ENCODE measurements at regions not wholly inside any gene's neighbourhood (a gene's known extent, or its start where the extent isn't known, plus 50 kb on each side); places are given as distances from the start of the nearest gene placed in this dataset.

DNA sequence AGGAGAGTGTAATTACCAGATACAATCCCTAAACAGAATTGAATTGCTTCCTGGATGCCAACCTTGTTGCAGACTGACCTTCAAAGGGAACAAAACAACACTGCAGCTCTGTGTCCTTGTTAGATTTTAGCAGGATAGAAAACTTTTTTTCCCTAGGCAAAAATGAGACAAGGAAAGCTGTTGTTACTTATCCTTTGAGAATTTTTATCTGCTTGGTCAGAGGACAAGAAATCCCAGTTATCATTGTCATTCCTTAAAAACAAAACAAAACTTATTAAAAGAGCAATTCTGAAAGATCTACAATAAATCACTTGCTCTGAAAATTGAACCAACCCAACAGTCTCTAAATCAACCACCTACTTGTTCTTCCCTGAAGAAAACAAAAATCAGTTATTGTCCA, 652.6 kb downstream of the REEP3 start:
- no peak for DNase-seq (ENCODE audit: low spot score)
- H3K79me1 ChIP-seq (ENCODE audit: low read depth, low read length), result no peaks in the 10 kb centered on the region

GRCh38 chr10:64174666-64175255, 653.6 kb downstream of the REEP3 start:
- no peak overlapping the region for H2BK12ac ChIP-seq (ENCODE audit: low read length)
- no peak overlapping the region for H2BK15ac ChIP-seq (ENCODE audit: low read length)
- H3K23ac ChIP-seq (ENCODE audit: low read depth, low read length, poor library complexity), result no peak overlapping the region
- no peak overlapping the region for H2BK5ac ChIP-seq (ENCODE audit: low read length)
- no peak overlapping the region for H4K91ac ChIP-seq (ENCODE audit: low read depth, low read length, poor library complexity)
- no peak overlapping the region for H3K4me3 ChIP-seq (ENCODE audit: low read length in 2 of 2)
- no peak overlapping the region for H3K14ac ChIP-seq (ENCODE audit: low read length)
- H3K27ac ChIP-seq (replicated peaks; ENCODE audit: low read length), result no peak overlapping the region
- H3K18ac ChIP-seq (ENCODE audit: low read length), result no peak overlapping the region
- no peak overlapping the region for H2BK120ac ChIP-seq (ENCODE audit: low read depth, low read length)
- H3K9ac ChIP-seq (ENCODE audit: low read depth, low read length, poor library complexity), result no peak overlapping the region
- H2AK5ac ChIP-seq (ENCODE audit: low read depth, low read length), result no peak overlapping the region
- no peaks in the 10 kb centered on the region for H3K36me3 ChIP-seq (replicated peaks in 1 of 2; ENCODE audit: control insufficient read depth in 2 of 2, insufficient read depth in 2 of 2, low read length in 2 of 2)
- no peak overlapping the region for H2AFZ ChIP-seq (ENCODE audit: low read length)
- H3K27me3 ChIP-seq (ENCODE audit: control insufficient read depth in 3 of 3, insufficient read depth in 3 of 3, low read depth in 1 of 3, low read length in 3 of 3), result no peaks in the 10 kb centered on the region
- DNase-seq (ENCODE audit: low spot score), result no peak
- H3K4me1 ChIP-seq (ENCODE audit: control insufficient read depth in 2 of 2, insufficient read depth in 1 of 2, low read depth in 1 of 2, low read length in 2 of 2), result no peaks in the 10 kb centered on the region
- 100% methylated on average over 5 of the region's 9 CpGs for WGBS, 2 donors (ENCODE audit: extremely low coverage in 2 of 2, insufficient read length in 2 of 2, insufficient replicate concordance in 1 of 2)
- no peaks in the 10 kb centered on the region for H3K79me1 ChIP-seq (ENCODE audit: low read depth, low read length)
- H3K4me2 ChIP-seq (ENCODE audit: insufficient read depth, low read length, poor library complexity, severe bottlenecking), result no peak overlapping the region
- H3K9me3 ChIP-seq (replicated peaks in 1 of 2; ENCODE audit: control insufficient read depth in 2 of 2, insufficient read depth in 1 of 2, low read depth in 1 of 2, low read length in 2 of 2), result no peaks in the 10 kb centered on the region
- no peak overlapping the region for H4K8ac ChIP-seq (ENCODE audit: low read depth, low read length)
- no peak overlapping the region for H3K4ac ChIP-seq (ENCODE audit: low read length)

More for the DNA sequence above, 652.6 kb downstream of the REEP3 start:
- no peak overlapping the region for H3K4me3 ChIP-seq (ENCODE audit: low read length in 2 of 2)
- H3K9ac ChIP-seq (ENCODE audit: low read depth, low read length, poor library complexity), result no peak overlapping the region
- H2BK12ac ChIP-seq (ENCODE audit: low read length), result no peak overlapping the region
- H3K4me1 ChIP-seq (ENCODE audit: control insufficient read depth in 2 of 2, insufficient read depth in 1 of 2, low read depth in 1 of 2, low read length in 2 of 2), result no peaks in the 10 kb centered on the region
- no peak overlapping the region for H3K4ac ChIP-seq (ENCODE audit: low read length)
- no peak overlapping the region for H3K14ac ChIP-seq (ENCODE audit: low read length)
- no peak overlapping the region for H2BK15ac ChIP-seq (ENCODE audit: low read length)
- H3K9me3 ChIP-seq (replicated peaks in 1 of 2; ENCODE audit: control insufficient read depth in 2 of 2, insufficient read depth in 1 of 2, low read depth in 1 of 2, low read length in 2 of 2), result no peaks in the 10 kb centered on the region
- H2BK5ac ChIP-seq (ENCODE audit: low read length), result no peak overlapping the region
- no peak overlapping the region for H2AFZ ChIP-seq (ENCODE audit: low read length)
- H4K91ac ChIP-seq (ENCODE audit: low read depth, low read length, poor library complexity), result no peak overlapping the region
- no peak overlapping the region for H3K4me2 ChIP-seq (ENCODE audit: insufficient read depth, low read length, poor library complexity, severe bottlenecking)
- H2AK5ac ChIP-seq (ENCODE audit: low read depth, low read length), result no peak overlapping the region
- no peak overlapping the region for H3K23ac ChIP-seq (ENCODE audit: low read depth, low read length, poor library complexity)
- H3K27me3 ChIP-seq (ENCODE audit: control insufficient read depth in 3 of 3, insufficient read depth in 3 of 3, low read depth in 1 of 3, low read length in 3 of 3), result no peaks in the 10 kb centered on the region
- no peaks in the 10 kb centered on the region for H3K36me3 ChIP-seq (replicated peaks in 1 of 2; ENCODE audit: control insufficient read depth in 2 of 2, insufficient read depth in 2 of 2, low read length in 2 of 2)
- no peak overlapping the region for H2BK120ac ChIP-seq (ENCODE audit: low read depth, low read length)
- H3K27ac ChIP-seq (replicated peaks; ENCODE audit: low read length), result no peak overlapping the region
- H3K18ac ChIP-seq (ENCODE audit: low read length), result no peak overlapping the region
- H4K8ac ChIP-seq (ENCODE audit: low read depth, low read length), result no peak overlapping the region

DNA sequence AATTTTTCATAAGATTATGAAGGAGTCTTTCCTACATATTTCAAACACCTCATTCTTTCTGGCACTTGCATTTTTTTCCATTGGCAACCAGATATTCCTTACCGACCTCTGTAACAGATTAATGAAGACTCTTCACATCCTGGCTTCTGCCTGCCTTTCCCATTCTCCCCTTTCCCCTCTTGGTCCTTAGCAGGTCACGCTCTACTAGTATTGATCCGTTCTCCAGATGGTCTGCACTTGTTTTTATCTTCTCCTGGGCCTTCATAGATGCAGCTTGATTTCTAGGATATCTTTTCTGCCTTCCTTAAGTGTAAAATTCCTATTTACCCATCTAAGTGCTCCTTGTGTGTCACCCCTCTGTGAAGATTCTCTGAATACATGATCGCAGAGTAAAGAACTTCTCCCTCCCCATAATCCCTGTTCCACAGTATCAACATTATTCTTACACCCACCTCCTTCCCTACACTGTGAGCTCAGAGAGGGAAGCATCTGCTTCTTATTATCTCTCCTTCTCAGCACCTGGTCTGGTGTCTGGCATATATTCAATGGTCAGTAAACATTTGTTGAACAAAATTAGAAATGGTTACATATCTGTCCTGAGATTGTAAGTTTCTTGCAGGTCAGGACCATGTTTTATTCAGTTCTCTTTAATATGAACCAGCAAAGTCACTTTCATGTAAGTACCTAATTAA, 654.2 kb downstream of the REEP3 start:
- Histone ChIP-seq H3K79me1 (ENCODE audit: low read depth, low read length) (no peaks in the 10 kb centered on the region), H3K4me1 (ENCODE audit: control insufficient read depth in 2 of 2, insufficient read depth in 1 of 2, low read depth in 1 of 2, low read length in 2 of 2) (no peaks in the 10 kb centered on the region), H3K9me3 (replicated peaks in 1 of 2; ENCODE audit: control insufficient read depth in 2 of 2, insufficient read depth in 1 of 2, low read depth in 1 of 2, low read length in 2 of 2) (no peaks in the 10 kb centered on the region), H3K4me2 (ENCODE audit: insufficient read depth, low read length, poor library complexity, severe bottlenecking) (no peak overlapping the region), H2BK5ac (ENCODE audit: low read length) (no peak overlapping the region), H3K4me3 (ENCODE audit: low read length in 2 of 2) (no peak overlapping the region), H2AK5ac (ENCODE audit: low read depth, low read length) (no peak overlapping the region), H3K27ac (replicated peaks; ENCODE audit: low read length) (no peak overlapping the region), H3K9ac (ENCODE audit: low read depth, low read length, poor library complexity) (no peak overlapping the region), H3K4ac (ENCODE audit: low read length) (no peak overlapping the region), H3K14ac (ENCODE audit: low read length) (no peak overlapping the region), H4K8ac (ENCODE audit: low read depth, low read length) (no peak overlapping the region), H2AFZ (ENCODE audit: low read length) (no peak overlapping the region), H2BK120ac (ENCODE audit: low read depth, low read length) (no peak overlapping the region), H3K27me3 (ENCODE audit: control insufficient read depth in 3 of 3, insufficient read depth in 3 of 3, low read depth in 1 of 3, low read length in 3 of 3) (no peaks in the 10 kb centered on the region), H3K23ac (ENCODE audit: low read depth, low read length, poor library complexity) (no peak overlapping the region), H3K36me3 (replicated peaks in 1 of 2; ENCODE audit: control insufficient read depth in 2 of 2, insufficient read depth in 2 of 2, low read length in 2 of 2) (no peaks in the 10 kb centered on the region), H3K18ac (ENCODE audit: low read length) (no peak overlapping the region), H2BK12ac (ENCODE audit: low read length) (no peak overlapping the region), H2BK15ac (ENCODE audit: low read length) (no peak overlapping the region), H4K91ac (ENCODE audit: low read depth, low read length, poor library complexity) (no peak overlapping the region)
- DNase-seq (ENCODE audit: low spot score), result no peak
- WGBS, 2 donors (ENCODE audit: extremely low coverage in 2 of 2, insufficient read length in 2 of 2, insufficient replicate concordance in 1 of 2), result no CpG with 5 or more reads among the region's 4 CpGs

- DNase-seq (ENCODE audit: low spot score), result no peak
These were observed 661.5 kb downstream of the REEP3 start for GRCh38 chr10:64182671-64183070.

More at GRCh38 chr10:64182671-64183070, 661.5 kb downstream of the REEP3 start:
- no peak overlapping the region for H3K4ac ChIP-seq (ENCODE audit: low read length)
- no peaks in the 10 kb centered on the region for H3K9me3 ChIP-seq (replicated peaks in 1 of 2; ENCODE audit: control insufficient read depth in 2 of 2, insufficient read depth in 1 of 2, low read depth in 1 of 2, low read length in 2 of 2)
- H3K18ac ChIP-seq (ENCODE audit: low read length), result no peak overlapping the region
- H3K23ac ChIP-seq (ENCODE audit: low read depth, low read length, poor library complexity), result no peak overlapping the region
- H2BK120ac ChIP-seq (ENCODE audit: low read depth, low read length), result no peak overlapping the region
- no peak overlapping the region for H2BK15ac ChIP-seq (ENCODE audit: low read length)
- H3K4me3 ChIP-seq (ENCODE audit: low read length in 2 of 2), result no peak overlapping the region
- no peaks in the 10 kb centered on the region for H3K36me3 ChIP-seq (replicated peaks in 1 of 2; ENCODE audit: control insufficient read depth in 2 of 2, insufficient read depth in 2 of 2, low read length in 2 of 2)
- H2AK5ac ChIP-seq (ENCODE audit: low read depth, low read length), result no peak overlapping the region
- no peaks in the 10 kb centered on the region for H3K27me3 ChIP-seq (ENCODE audit: control insufficient read depth in 3 of 3, insufficient read depth in 3 of 3, low read depth in 1 of 3, low read length in 3 of 3)
- peaks cover 0 to 2% of the 10 kb centered on the region in 2 donors for H3K4me1 ChIP-seq (ENCODE audit: control insufficient read depth in 2 of 2, insufficient read depth in 1 of 2, low read depth in 1 of 2, low read length in 2 of 2)
- H3K9ac ChIP-seq (ENCODE audit: low read depth, low read length, poor library complexity), result no peak overlapping the region
- no peak overlapping the region for H2BK12ac ChIP-seq (ENCODE audit: low read length)
- H3K79me1 ChIP-seq (ENCODE audit: low read depth, low read length), result no peaks in the 10 kb centered on the region
- no peak overlapping the region for H2AFZ ChIP-seq (ENCODE audit: low read length)
- H3K4me2 ChIP-seq (ENCODE audit: insufficient read depth, low read length, poor library complexity, severe bottlenecking), result no peak overlapping the region
- H2BK5ac ChIP-seq (ENCODE audit: low read length), result no peak overlapping the region
- H3K14ac ChIP-seq (ENCODE audit: low read length), result no peak overlapping the region
- no peak overlapping the region for H3K27ac ChIP-seq (replicated peaks; ENCODE audit: low read length)
- no peak overlapping the region for H4K8ac ChIP-seq (ENCODE audit: low read depth, low read length)
- no peak overlapping the region for H4K91ac ChIP-seq (ENCODE audit: low read depth, low read length, poor library complexity)

Data from neuronal stem cell (in vitro differentiated cells).